SK-N-MC (cell line): ENCODE measurements at regions not wholly inside any gene's neighbourhood (a gene's known extent, or its start where the extent isn't known, plus 50 kb on each side); places are given as distances from the start of the nearest gene placed in this dataset.

Experiments used
- EZH2 ChIP-seq: fragments of 200-600 bp; sonication (generic); IDR thresholded peaks from one replicate; pipeline ENCODE4 v1.6.1; 2017; ENCODE audit warnings: antibody characterized with exemption
- FOXP2 ChIP-seq: optimal IDR thresholded peaks from 2 replicates; pipeline ENCODE3; 2011; ENCODE audit warnings: mild to moderate bottlenecking, moderate library complexity; ENCODE audit not compliant: insufficient read depth; ENCODE audit errors: extremely low read length, control extremely low read depth
- POLR2AphosphoS5 ChIP-seq: IDR thresholded peaks from 2 replicates; pipeline ENCODE4 v1.6.1; 2012; ENCODE audit warnings: mild to moderate bottlenecking, low read depth, low read length, borderline replicate concordance

- TF ChIP-seq EZH2 (no peak), POLR2AphosphoS5 (no peak), FOXP2 (no peak)
These were observed 80.8 kb upstream of the RHOBTB1 start for GRCh38 chr10:61024856-61025201.
